K562 (cell line): ENCODE measurements at regions not wholly inside any gene's neighbourhood (a gene's known extent, or its start where the extent isn't known, plus 50 kb on each side); places are given as distances from the start of the nearest gene placed in this dataset.
A peak's percentile ranks its signal among the peaks of the same experiment; 100 is the strongest.

Source experiments
- AFF4 ChIP-seq: sonication (generic); formaldehyde crosslinking; IDR thresholded peaks from 2 replicates; pipeline ENCODE4 v1.8.0; 2023; ENCODE audit warnings: mild to moderate bottlenecking, missing genetic modification reagents
- BRF2 ChIP-seq: IDR thresholded peaks from 3 replicates; pipeline ENCODE4 v1.6.1; 2011; ENCODE audit warnings: borderline replicate concordance, mild to moderate bottlenecking; ENCODE audit not compliant: insufficient read length, insufficient read depth
- DPF2 ChIP-seq: fragments of 450-650 bp; IDR thresholded peaks from 2 replicates; pipeline ENCODE4 v1.6.1; 2016
- HBP1 ChIP-seq: fragments of 450-650 bp; formaldehyde crosslinking; IDR thresholded peaks from 2 replicates; pipeline ENCODE4 v1.4.0; 2022; ENCODE audit warnings: missing genetic modification characterization
- HLTF ChIP-seq: fragments of 450-650 bp; IDR thresholded peaks from 2 replicates; pipeline ENCODE4 v1.6.1; 2016
- IFI16 ChIP-seq: fragments of 250-450 bp; sonication (Bioruptor Pico); IDR thresholded peaks from 2 replicates; pipeline ENCODE4 v2.1.2; 2022; ENCODE audit warnings: mild to moderate bottlenecking, inconsistent platforms
- SREBF1 ChIP-seq: fragments of 150-350 bp; IDR thresholded peaks from 2 replicates; pipeline ENCODE4 v1.6.1; 2014; ENCODE audit warnings: antibody characterized with exemption, low read depth, low read length, borderline replicate concordance
- SREBF2 ChIP-seq: sonication (generic); formaldehyde crosslinking; IDR thresholded peaks from 2 replicates; pipeline ENCODE4 v1.4.0; 2020; ENCODE audit warnings: mild to moderate bottlenecking, missing genetic modification reagents
- ZNF277 ChIP-seq: fragments of 250-450 bp; sonication (Bioruptor Pico); IDR thresholded peaks from 2 replicates; pipeline ENCODE4 v1.8.0; 2022; ENCODE audit warnings: inconsistent platforms, mild to moderate bottlenecking, moderate library complexity, borderline replicate concordance
- ZNF347 ChIP-seq: fragments of 450-650 bp; formaldehyde crosslinking; IDR thresholded peaks from 2 replicates; pipeline ENCODE4 v1.4.0; 2020; ENCODE audit warnings: low read depth, mild to moderate bottlenecking, moderate library complexity
- ZNF668 ChIP-seq: fragments of 250-450 bp; sonication (Bioruptor Pico); IDR thresholded peaks from 2 replicates; pipeline ENCODE4 v1.8.0; 2022; ENCODE audit warnings: mild to moderate bottlenecking, inconsistent platforms

- TF ChIP-seq IFI16 (CRISPR knock-in tag) (no peak), ZNF668 (no peak), ZNF347 (no peak), SREBF1 (no peak), SREBF2 (CRISPR knock-in tag) (no peak), AFF4 (CRISPR knock-in tag) (no peak), BRF2 (no peak), DPF2 (no peak), HLTF (no peak), HBP1 (CRISPR knock-in tag) (0 out of 2 replicates have a peak, but pooled peaks have one; percentile 42), ZNF277 (CRISPR knock-in tag) (no peak)
Observed at GRCh38 chr22:20641919-20642579, 131.9 kb upstream of the SERPIND1 start (continued).
